Fibroblast of mammary gland (primary cell): ENCODE measurements at regions not wholly inside any gene's neighbourhood (a gene's known extent, or its start where the extent isn't known, plus 50 kb on each side); places are given as distances from the start of the nearest gene placed in this dataset.

Experiments
- DNase-seq: peaks from one replicate; pipeline ENCODE4 v3.0.0-alpha.2; 2010; ENCODE audit warnings: low read depth
- H3K4me3 ChIP-seq: 2 replicates; pipeline ENCODE4 v1.5.1; 2011; ENCODE audit warnings: low read depth, mild to moderate bottlenecking, low read length, moderate library complexity; ENCODE audit not compliant: control insufficient read depth
- TF ChIP-seq, protein P1 (sequence below): conservative IDR thresholded peaks from 2 replicates; pipeline ENCODE4 v1.5.1; 2011; ENCODE audit warnings: low read depth, low read length, inconsistent platforms; ENCODE audit not compliant: control insufficient read depth, insufficient read depth

DNA sequence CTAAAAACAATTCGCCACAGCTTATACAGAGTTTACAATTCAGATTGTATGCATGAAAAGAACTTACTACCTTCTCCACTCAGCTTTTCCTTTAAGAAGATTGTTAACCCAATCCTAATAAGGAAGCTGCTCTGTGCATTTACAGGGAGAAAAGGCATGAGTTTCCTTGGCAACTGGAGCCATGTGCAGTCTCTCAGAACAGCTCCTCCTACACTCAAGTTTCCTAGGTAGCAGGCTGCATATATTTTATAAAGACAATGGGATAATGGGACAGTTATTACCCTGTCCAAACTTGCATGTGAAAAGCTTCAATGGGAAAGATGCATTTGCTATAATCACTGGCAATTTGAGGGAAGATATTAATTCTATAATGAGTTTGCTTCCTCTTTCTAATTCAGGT, 125.5 kb upstream of the TRPC4 start:
- TF ChIP-seq, protein P1, sequence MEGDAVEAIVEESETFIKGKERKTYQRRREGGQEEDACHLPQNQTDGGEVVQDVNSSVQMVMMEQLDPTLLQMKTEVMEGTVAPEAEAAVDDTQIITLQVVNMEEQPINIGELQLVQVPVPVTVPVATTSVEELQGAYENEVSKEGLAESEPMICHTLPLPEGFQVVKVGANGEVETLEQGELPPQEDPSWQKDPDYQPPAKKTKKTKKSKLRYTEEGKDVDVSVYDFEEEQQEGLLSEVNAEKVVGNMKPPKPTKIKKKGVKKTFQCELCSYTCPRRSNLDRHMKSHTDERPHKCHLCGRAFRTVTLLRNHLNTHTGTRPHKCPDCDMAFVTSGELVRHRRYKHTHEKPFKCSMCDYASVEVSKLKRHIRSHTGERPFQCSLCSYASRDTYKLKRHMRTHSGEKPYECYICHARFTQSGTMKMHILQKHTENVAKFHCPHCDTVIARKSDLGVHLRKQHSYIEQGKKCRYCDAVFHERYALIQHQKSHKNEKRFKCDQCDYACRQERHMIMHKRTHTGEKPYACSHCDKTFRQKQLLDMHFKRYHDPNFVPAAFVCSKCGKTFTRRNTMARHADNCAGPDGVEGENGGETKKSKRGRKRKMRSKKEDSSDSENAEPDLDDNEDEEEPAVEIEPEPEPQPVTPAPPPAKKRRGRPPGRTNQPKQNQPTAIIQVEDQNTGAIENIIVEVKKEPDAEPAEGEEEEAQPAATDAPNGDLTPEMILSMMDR, result no peak
- no peak for DNase-seq
- H3K4me3 ChIP-seq, result no peak overlapping the region

DNA sequence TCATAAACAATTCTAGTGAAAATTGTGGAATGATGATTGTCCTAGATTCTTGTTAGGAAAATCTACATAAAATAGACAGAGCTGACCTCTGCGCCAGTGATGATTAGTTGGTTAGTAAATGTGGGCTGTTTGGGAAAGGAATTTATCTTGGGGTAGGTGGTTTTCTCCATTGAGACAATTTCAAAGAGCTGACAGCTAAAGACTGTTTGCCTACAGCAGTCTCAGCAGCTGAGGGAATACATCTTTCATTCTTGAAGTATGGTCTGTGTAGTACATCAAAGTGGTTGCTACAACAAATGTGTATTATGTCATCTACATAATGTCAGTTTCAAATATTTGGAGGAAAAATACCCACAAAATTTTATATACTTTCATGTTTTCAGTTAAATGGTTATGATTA, 117.2 kb upstream of the TRPC4 start:
- no peak for DNase-seq
- TF ChIP-seq, protein P1, result no peak
- no peak overlapping the region for H3K4me3 ChIP-seq

DNA sequence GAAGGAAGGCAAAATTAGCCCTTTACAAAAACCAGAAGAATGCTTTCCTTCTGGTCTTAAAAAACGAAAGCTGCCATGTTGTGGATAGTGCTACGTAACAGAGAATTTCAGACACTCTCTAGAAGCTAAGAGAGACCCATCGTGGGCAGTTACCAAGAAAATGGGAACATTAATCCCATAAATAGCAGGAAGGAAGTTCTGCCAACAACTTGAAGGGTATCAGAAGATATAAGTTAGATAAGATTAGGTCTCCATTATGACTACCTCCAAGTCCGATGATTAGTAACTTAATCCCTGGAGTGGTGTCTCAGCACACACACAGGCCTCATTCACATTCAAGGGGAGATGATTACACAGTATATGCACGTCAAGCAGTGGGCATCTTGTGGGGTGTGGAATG, 115.7 kb upstream of the TRPC4 start:
- H3K4me3 ChIP-seq, result no peak overlapping the region
- TF ChIP-seq, protein P1, result no peak
- DNase-seq, result no peak

DNA sequence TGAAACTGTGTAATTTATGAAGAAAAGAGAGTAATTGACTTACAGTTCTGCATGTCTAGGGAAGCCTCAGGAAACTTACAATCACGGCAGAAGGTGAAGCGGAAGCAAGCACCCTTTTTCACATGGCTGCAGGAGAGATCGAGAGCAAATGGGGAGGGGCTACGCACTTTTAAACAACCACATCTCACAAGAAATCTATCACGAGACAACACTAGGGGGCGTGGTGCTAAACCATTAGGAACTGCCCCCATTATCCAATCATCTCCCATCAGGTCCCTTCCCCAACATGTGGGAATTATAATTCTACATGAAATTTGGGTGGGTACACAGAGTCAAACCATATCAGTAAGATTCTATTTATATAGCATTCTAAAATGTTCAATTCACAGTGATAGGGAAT, 114.8 kb upstream of the TRPC4 start:
- DNase-seq, result peak; percentile 0
- no peak overlapping the region for H3K4me3 ChIP-seq
- TF ChIP-seq, protein P1, result no peak

DNA sequence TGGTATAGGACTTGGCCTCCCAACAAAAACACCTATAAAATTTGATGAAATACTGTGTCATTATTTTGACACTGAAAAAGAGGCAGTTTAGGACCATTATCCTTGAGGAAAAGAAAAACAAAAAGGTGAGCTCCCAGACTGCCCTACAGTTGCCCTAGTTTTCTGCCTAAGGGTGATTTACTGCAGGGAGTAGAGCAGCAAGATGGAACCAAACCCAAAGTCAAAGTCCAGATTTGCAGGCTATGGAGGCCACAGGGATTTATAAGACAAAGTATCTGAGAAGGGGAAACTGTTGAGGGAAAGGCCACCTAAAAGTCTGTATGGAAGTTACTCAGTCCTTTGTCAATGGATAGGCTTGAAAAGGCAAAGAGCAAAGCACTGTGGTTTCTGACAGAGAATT, 112.4 kb upstream of the TRPC4 start:
- TF ChIP-seq, protein P1, result no peak
- no peak for DNase-seq
- H3K4me3 ChIP-seq, result no peak overlapping the region

DNA sequence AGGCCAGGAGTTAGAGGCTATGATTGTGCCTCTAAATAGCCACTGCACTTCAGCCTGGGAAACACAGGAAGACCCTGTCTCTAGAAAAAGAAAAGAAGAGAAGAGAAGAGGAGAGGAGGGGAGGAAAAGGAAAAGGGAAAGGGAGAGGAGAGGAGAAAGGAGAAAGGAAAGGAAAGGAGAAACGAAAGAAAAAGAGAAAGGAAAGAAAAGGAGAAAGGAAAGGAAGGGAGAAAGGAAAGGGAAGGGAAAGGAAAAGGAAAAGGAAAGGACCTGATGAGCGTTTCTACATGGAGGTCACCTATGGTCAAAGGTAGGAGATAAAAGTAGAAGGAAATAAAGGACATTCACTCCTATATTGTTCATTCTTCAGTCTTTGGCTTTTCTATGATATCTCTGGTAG, 109.1 kb upstream of the TRPC4 start:
- TF ChIP-seq, protein P1, result no peak
- DNase-seq, result no peak
- H3K4me3 ChIP-seq, result no peak overlapping the region

DNA sequence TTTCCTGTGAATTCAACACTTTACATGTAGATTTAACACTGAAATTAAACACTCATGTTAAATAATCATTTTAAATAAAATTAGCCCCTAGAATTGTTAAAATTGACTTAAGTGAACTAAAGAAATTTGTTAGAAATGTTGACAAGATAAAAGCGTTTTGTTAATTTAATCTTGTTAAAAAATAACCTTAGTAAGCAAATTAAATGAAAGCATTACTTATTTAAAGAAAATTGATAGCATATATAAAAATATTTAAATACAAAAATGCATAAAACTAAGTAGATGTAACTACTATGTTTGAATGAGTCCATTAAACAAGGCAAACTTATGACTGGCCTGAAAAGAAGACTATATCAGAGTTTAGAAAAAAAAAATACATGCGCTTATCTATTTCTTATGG, 99.0 kb upstream of the TRPC4 start:
- DNase-seq, result no peak
- TF ChIP-seq, protein P1, result no peak
- no peak overlapping the region for H3K4me3 ChIP-seq
